ENCODE measurements at regions not wholly inside any gene's neighbourhood (a gene's known extent, or its start where the extent isn't known, plus 50 kb on each side); places are given as distances from the start of the nearest gene placed in this dataset.

- H3K4me3 ChIP-seq (ENCODE audit: low read depth, low read length): no peak overlapping the region
- no peak for DNase-seq (ENCODE audit: low read depth)
- no peak for TF ChIP-seq CTCF (IDR thresholded peaks at IDR 0.05; ENCODE audit: low read depth, low read length, missing control alignments)
Measured at GRCh38 chr1:18580047-18580446, 50.6 kb upstream of the PAX7 start.

- TF ChIP-seq CTCF (IDR thresholded peaks at IDR 0.05; ENCODE audit: low read depth, low read length, missing control alignments): no peak
- no peak overlapping the region for H3K4me3 ChIP-seq (ENCODE audit: low read depth, low read length)
- DNase-seq (ENCODE audit: low read depth): no peak
Measured at GRCh38 chr1:18580691-18581419, 49.8 kb upstream of the PAX7 start.
